IMR-90 (cell line): ENCODE measurements at regions not wholly inside any gene's neighbourhood (a gene's known extent, or its start where the extent isn't known, plus 50 kb on each side); places are given as distances from the start of the nearest gene placed in this dataset.

Experiments
- ATAC-seq: fragments of 200-7000 bp; cut with Tn5 transposase; 2 replicates; pipeline ENCODE4 v1.9.1; 2020; ENCODE audit warnings: low read depth, mild to moderate bottlenecking, moderate library complexity
- BruUV-seq: library from RNA; stranded (reverse); fragments of 400-500 nt; replicated peaks from 2 replicates; lab custom pipeline; 2021; lab: Mats Ljungman, UMichigan
- CTCF ChIA-PET: fragments of 300-600 bp; formaldehyde crosslinking; extraction: SDS; loops from one replicate; lab custom pipeline; 2021; ENCODE audit warnings: antibody characterized with exemption; lab: Yijun Ruan, JAX
- POLR2A ChIA-PET: fragments of 300-600 bp; sonication (Branson Sonifier 250); formaldehyde crosslinking; loops from one replicate; lab custom pipeline; 2022; ENCODE audit warnings: antibody characterized with exemption; ENCODE audit not compliant: unreplicated experiment; lab: Charles Lee
- DNase-seq: peaks from one replicate; pipeline ENCODE4 v3.0.0; 2013
- H2AFZ ChIP-seq: replicated peaks from 2 replicates; pipeline ENCODE3; 2013; ENCODE audit warnings: low read length, mild to moderate bottlenecking; ENCODE audit not compliant: poor library complexity
- H2AK5ac ChIP-seq: 2 replicates; pipeline ENCODE4 v1.6.1; 2013; ENCODE audit warnings: low read depth, low read length, inconsistent platforms
- H2AK9ac ChIP-seq: replicated peaks from 2 replicates; pipeline ENCODE3; 2013; ENCODE audit warnings: mild to moderate bottlenecking, low read depth, low read length, moderate library complexity; ENCODE audit not compliant: poor library complexity
- H2BK120ac ChIP-seq: 2 replicates; pipeline ENCODE4 v1.6.1; 2013; ENCODE audit warnings: low read depth, low read length, inconsistent platforms
- H2BK15ac ChIP-seq: 3 replicates; pipeline ENCODE4 v1.6.1; 2013; ENCODE audit warnings: low read depth, low read length, inconsistent platforms
- H2BK20ac ChIP-seq: 2 replicates; pipeline ENCODE4 v1.6.1; 2013; ENCODE audit warnings: low read depth, mild to moderate bottlenecking, inconsistent platforms, low read length, moderate library complexity
- H2BK5ac ChIP-seq: 2 replicates; pipeline ENCODE4 v1.6.1; 2013; ENCODE audit warnings: mild to moderate bottlenecking, low read depth, low read length, inconsistent platforms; ENCODE audit not compliant: poor library complexity, severe bottlenecking
- H3K14ac ChIP-seq: replicated peaks from 2 replicates; pipeline ENCODE4 v1.6.1; 2013; ENCODE audit warnings: low read depth, low read length, inconsistent platforms
- H3K18ac ChIP-seq: 2 replicates; pipeline ENCODE4 v1.6.1; 2013; ENCODE audit warnings: low read depth, low read length, control low read depth
- H3K23ac ChIP-seq: 2 replicates; pipeline ENCODE4 v1.6.1; 2013; ENCODE audit warnings: low read depth, low read length, inconsistent platforms
- H3K27ac ChIP-seq: 2 replicates; pipeline ENCODE4 v1.5.1; 2013; ENCODE audit warnings: mild to moderate bottlenecking, control low read depth, low read length; ENCODE audit not compliant: insufficient read depth
- H3K27me3 ChIP-seq: 2 replicates; pipeline ENCODE4 v1.6.1; 2013; ENCODE audit warnings: low read length; ENCODE audit not compliant: control insufficient read depth, insufficient read depth
- H3K36me3 ChIP-seq: 2 replicates; pipeline ENCODE4 v1.6.1; 2013; ENCODE audit warnings: low read length, mixed read lengths; ENCODE audit not compliant: control insufficient read depth, insufficient read depth
- H3K4ac ChIP-seq: 2 replicates; pipeline ENCODE4 v1.6.1; 2013; ENCODE audit warnings: low read depth, low read length, inconsistent platforms
- H3K4me1 ChIP-seq: 2 replicates; pipeline ENCODE4 v1.6.1; 2013; ENCODE audit warnings: low read length, mixed read lengths; ENCODE audit not compliant: control insufficient read depth, insufficient read depth
- H3K4me2 ChIP-seq: 2 replicates; pipeline ENCODE4 v1.6.1; 2013; ENCODE audit warnings: low read depth, mild to moderate bottlenecking, control low read depth, low read length, moderate library complexity
- H3K4me3 ChIP-seq: 2 replicates; pipeline ENCODE4 v1.5.1; 2013; ENCODE audit warnings: low read depth, mild to moderate bottlenecking, control low read depth, low read length, moderate library complexity; ENCODE audit not compliant: insufficient read depth
- H3K56ac ChIP-seq: 2 replicates; pipeline ENCODE4 v1.6.1; 2013; ENCODE audit warnings: low read length, inconsistent platforms; ENCODE audit not compliant: insufficient read depth; ENCODE audit errors: extremely low read depth
- H3K79me1 ChIP-seq, 2 experiments: 2 replicates each; pipeline ENCODE4 v1.6.1; 2013; ENCODE audit warnings: low read length in 2 of 2, inconsistent platforms in 1 of 2, low read depth in 1 of 2
- H3K9ac ChIP-seq: 2 replicates; pipeline ENCODE4 v1.6.1; 2013; ENCODE audit warnings: low read depth, low read length, control low read depth
- H3K9me1 ChIP-seq: 2 replicates; pipeline ENCODE4 v1.6.1; 2013; ENCODE audit warnings: low read length, inconsistent platforms; ENCODE audit not compliant: insufficient read depth
- H3K9me3 ChIP-seq: 2 replicates; pipeline ENCODE4 v1.6.1; 2013; ENCODE audit warnings: low read length; ENCODE audit not compliant: control insufficient read depth, insufficient read depth
- H4K20me1 ChIP-seq: 2 replicates; pipeline ENCODE4 v1.6.1; 2013; ENCODE audit warnings: low read length, inconsistent platforms; ENCODE audit not compliant: insufficient read depth
- H4K5ac ChIP-seq: 2 replicates; pipeline ENCODE4 v1.6.1; 2013; ENCODE audit warnings: mild to moderate bottlenecking, low read depth, low read length, control low read depth
- H4K8ac ChIP-seq, 2 experiments: 2 replicates each; pipeline ENCODE4 v1.6.1; 2013; ENCODE audit warnings: low read depth in 2 of 2, low read length in 2 of 2, control low read depth in 1 of 2, inconsistent platforms in 1 of 2
- H4K91ac ChIP-seq: 2 replicates; pipeline ENCODE4 v1.6.1; 2013; ENCODE audit warnings: low read depth, low read length, inconsistent platforms; ENCODE audit not compliant: insufficient read depth
- BHLHE40 ChIP-seq: fragments of 150-350 bp; IDR thresholded peaks from 2 replicates; pipeline ENCODE4 v1.6.1; 2016; ENCODE audit warnings: mild to moderate bottlenecking, low read depth, low read length
- CEBPB ChIP-seq: IDR thresholded peaks from 2 replicates; pipeline ENCODE4 v1.6.1; 2012; ENCODE audit warnings: low read depth, low read length, improper control_type of control experiment
- CHD1 ChIP-seq: IDR thresholded peaks from 2 replicates; pipeline ENCODE4 v1.6.1; 2012; ENCODE audit warnings: low read depth, low read length, improper control_type of control experiment
- CTCF ChIP-seq: conservative IDR thresholded peaks from 2 replicates; pipeline ENCODE4 v1.5.1; 2012; ENCODE audit warnings: mild to moderate bottlenecking, low read depth, low read length, improper control_type of control experiment
- ELK1 ChIP-seq: fragments of 150-350 bp; IDR thresholded peaks from 2 replicates; pipeline ENCODE4 v1.6.1; 2016; ENCODE audit warnings: low read depth, mild to moderate bottlenecking, low read length, moderate library complexity, borderline replicate concordance
- FOS ChIP-seq: fragments of 150-350 bp; IDR thresholded peaks from 2 replicates; pipeline ENCODE4 v1.6.1; 2016; ENCODE audit warnings: low read depth, low read length
- MAFK ChIP-seq: IDR thresholded peaks from 2 replicates; pipeline ENCODE4 v1.6.1; 2012; ENCODE audit warnings: low read depth, low read length, improper control_type of control experiment
- MAZ ChIP-seq: IDR thresholded peaks from 2 replicates; pipeline ENCODE4 v1.6.1; 2012; ENCODE audit warnings: low read depth, mild to moderate bottlenecking, low read length, improper control_type of control experiment, moderate library complexity, borderline replicate concordance
- MXI1 ChIP-seq: IDR thresholded peaks from 2 replicates; pipeline ENCODE4 v1.6.1; 2012; ENCODE audit warnings: low read depth, mild to moderate bottlenecking, low read length, moderate library complexity, borderline replicate concordance
- NFE2L2 ChIP-seq: fragments of 150-350 bp; IDR thresholded peaks from 2 replicates; pipeline ENCODE4 v1.6.1; 2016; ENCODE audit warnings: low read depth, mild to moderate bottlenecking, low read length
- POLR2A ChIP-seq: IDR thresholded peaks from 2 replicates; pipeline ENCODE4 v1.6.1; 2012; ENCODE audit warnings: mild to moderate bottlenecking, low read depth, low read length
- RAD21 ChIP-seq: IDR thresholded peaks from 2 replicates; pipeline ENCODE4 v1.6.1; 2012; ENCODE audit warnings: low read length, improper control_type of control experiment
- RCOR1 ChIP-seq: IDR thresholded peaks from 2 replicates; pipeline ENCODE4 v1.6.1; 2012; ENCODE audit warnings: mild to moderate bottlenecking, low read length, improper control_type of control experiment; ENCODE audit not compliant: insufficient replicate concordance
- RFX5 ChIP-seq: IDR thresholded peaks from 2 replicates; pipeline ENCODE4 v1.8.0; 2012; ENCODE audit warnings: low read depth, mild to moderate bottlenecking, low read length, moderate library complexity
- SMC3 ChIP-seq: fragments of 150-350 bp; IDR thresholded peaks from 2 replicates; pipeline ENCODE4 v1.6.1; 2016; ENCODE audit warnings: low read depth, mild to moderate bottlenecking, antibody characterized with exemption, low read length, moderate library complexity
- USF2 ChIP-seq: fragments of 150-350 bp; IDR thresholded peaks from 2 replicates; pipeline ENCODE4 v1.6.1; 2017; ENCODE audit warnings: mild to moderate bottlenecking, antibody characterized with exemption, low read length, low read depth
- WGBS, 2 experiments: methylation state at CpG; one replicate each; pipeline versions ENCODE4 v1.1.5 to v1.1.7; 2013; ENCODE audit warnings: missing lambda C conversion rate in 2 of 2; ENCODE audit not compliant: insufficient read length in 1 of 2; ENCODE audit errors: extremely low coverage in 2 of 2; 5-methylcytosine and 5-hydroxymethylcytosine counted together
- dilution Hi-C: fragments of 300-500 bp; cut with HindIII; formaldehyde crosslinking; loops from one replicate; pipeline ENCODE4 v1.14.3; 2018; ENCODE audit warnings: low sequenced_read_pairs; ENCODE audit not compliant: unreplicated experiment
- in situ Hi-C: fragments of 300-500 bp; cut with MboI; formaldehyde crosslinking; loops from 3 replicates; pipeline ENCODE4 v1.14.3; 2019; ENCODE audit warnings: low sequenced_read_pairs, inconsistent platforms, mixed read lengths
- intact Hi-C: fragments of 100-400 bp; cut with micrococcal nuclease; formaldehyde crosslinking; loops from 2 replicates; pipeline ENCODE4 v1.10.0; 2022

GRCh38 chr13:108500711-108501110 is 128.7 kb upstream of the MYO16 start:
- Histone ChIP-seq H2AK5ac (no peak overlapping the region), H2AK9ac (no peak overlapping the region), H3K27ac (no peak overlapping the region), H3K79me1 (no peaks in the 10 kb centered on the region), H3K27me3 (peaks cover 16% of the 10 kb centered on the region), H3K9me3 (no peaks in the 10 kb centered on the region; the same call in 1 of the 2 replicates), H3K9ac (no peak overlapping the region), H3K36me3 (no peaks in the 10 kb centered on the region), H4K8ac (no peak overlapping the region), H2BK20ac (no peak overlapping the region), H3K4me1 (no peaks in the 10 kb centered on the region), H3K9me1 (no peaks in the 10 kb centered on the region), H4K20me1 (no peaks in the 10 kb centered on the region), H3K18ac (no peak overlapping the region), H2BK5ac (no peak overlapping the region), H3K23ac (no peak overlapping the region), H2BK15ac (no peak overlapping the region), H4K5ac (no peak overlapping the region), H2AFZ (no peak overlapping the region), H3K4me2 (no peak overlapping the region), H3K56ac (no peak overlapping the region), H3K14ac (no peak overlapping the region), H3K4ac (no peak overlapping the region), H4K91ac (no peak overlapping the region), H2BK120ac (no peak overlapping the region), H3K4me3 (no peak overlapping the region)
- intact Hi-C loops: no loop called here
- ChIA-PET CTCF (no interaction called here), POLR2A (no interaction called here)
- in situ Hi-C loops: loop anchor here (10.0 kb wide), 1 partner anchor 176 kb away; no protein-coding TSS in a partner anchor
- 27% methylated on average over 6 of the region's 6 CpGs; no CpG with 5 or more reads in 1 of the 2 experiments for WGBS, 2 experiments
- dilution Hi-C loops: no loop called here
- TF ChIP-seq RCOR1 (no peak), USF2 (no peak), ELK1 (no peak), CEBPB (no peak), FOS (no peak), CHD1 (no peak), RFX5 (no peak), CTCF (no peak), RAD21 (no peak), SMC3 (no peak), MAZ (no peak), POLR2A (no peak), MXI1 (no peak), MAFK (no peak), NFE2L2 (no peak), BHLHE40 (no peak)
- ATAC-seq: no peak
- no peak for DNase-seq
- no TSS peak for BruUV-seq
